Esophagus (tissue), 2 donors: ENCODE measurements at regions not wholly inside any gene's neighbourhood (a gene's known extent, or its start where the extent isn't known, plus 50 kb on each side); places are given as distances from the start of the nearest gene placed in this dataset.
"Not testable (repeated sequence)": the region's sequence is repeated elsewhere in the genome, so short reads cannot be mapped to it uniquely, and the experiment has no call there.

Source experiments
- H3K27ac ChIP-seq, 2 donors: one replicate each; pipeline ENCODE4 v1.5.1; 2013; ENCODE audit warnings: low read depth in 2 of 2, mild to moderate bottlenecking in 2 of 2, inconsistent platforms in 1 of 2, low read length in 1 of 2, moderate library complexity in 1 of 2
- H3K27me3 ChIP-seq, 2 donors: one replicate each; pipeline ENCODE4 v1.6.1; 2013; ENCODE audit warnings: low read length in 2 of 2, control low read depth in 1 of 2, mild to moderate bottlenecking in 1 of 2; ENCODE audit not compliant: insufficient read depth in 2 of 2, control insufficient read depth in 1 of 2
- H3K36me3 ChIP-seq, 2 donors: one replicate each; pipeline ENCODE4 v1.6.1; 2013; ENCODE audit warnings: low read length in 1 of 2; ENCODE audit not compliant: control insufficient read depth in 2 of 2, insufficient read depth in 2 of 2
- H3K4me1 ChIP-seq, 2 donors: one replicate each; pipeline ENCODE4 v1.6.1; 2013; ENCODE audit warnings: low read length in 1 of 2; ENCODE audit not compliant: control insufficient read depth in 2 of 2, insufficient read depth in 2 of 2
- H3K4me3 ChIP-seq, 2 donors: one replicate each; pipeline ENCODE4 v1.5.1; 2013; ENCODE audit warnings: low read length in 2 of 2, mild to moderate bottlenecking in 2 of 2, low read depth in 1 of 2, moderate library complexity in 1 of 2
- H3K9me3 ChIP-seq, 2 donors: one replicate each; pipeline ENCODE4 v1.6.1; 2013; ENCODE audit warnings: mild to moderate bottlenecking in 2 of 2, low read depth in 1 of 2, low read length in 1 of 2, moderate library complexity in 1 of 2; ENCODE audit not compliant: control insufficient read depth in 2 of 2, insufficient read depth in 1 of 2
- WGBS, 2 donors: extraction: QIAGEN DNeasy Blood & Tissue Kit; methylation state at CpG; one replicate each; pipeline ENCODE4 v1.1.7; 2013; 5-methylcytosine and 5-hydroxymethylcytosine counted together
- donor health status: healthy with polysubstance abuse.
- donor health status: Bipolar disorder and iron deficiency.

DNA sequence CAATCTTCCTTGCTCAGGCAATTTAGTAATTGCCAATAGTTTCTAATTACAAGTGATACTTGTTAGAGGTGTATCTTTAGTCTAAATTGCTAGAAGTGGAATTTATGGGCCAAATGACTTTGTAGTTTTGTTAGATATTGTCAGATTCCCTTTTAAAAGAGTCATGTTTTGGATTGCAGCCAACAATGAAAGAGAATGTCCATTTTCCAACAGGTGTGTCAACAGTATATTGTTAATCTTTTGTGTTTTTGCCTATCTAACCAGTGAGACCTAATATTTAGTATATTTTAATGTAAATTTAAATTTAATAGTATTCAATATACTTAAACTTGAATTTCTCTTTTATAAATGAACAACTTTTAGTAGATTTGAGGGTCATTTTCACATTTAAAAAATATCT lies 259.4 kb upstream of the ETAA1 start:
- Histone ChIP-seq H3K4me3 (no peak overlapping the region), H3K36me3 (no peaks in the 10 kb centered on the region), H3K9me3 (no peaks in the 10 kb centered on the region), H3K27ac (no peak overlapping the region), H3K4me1 (no peaks in the 10 kb centered on the region), H3K27me3 (no peaks in the 10 kb centered on the region)

- no peak overlapping the region for H3K4me3 ChIP-seq
- 36 to 37% methylated on average over 1 of the region's 1 CpG for WGBS, 2 donors
- no peak overlapping the region for H3K27ac ChIP-seq
- no peaks in the 10 kb centered on the region for H3K4me1 ChIP-seq
- no peaks in the 10 kb centered on the region for H3K27me3 ChIP-seq
- no peaks in the 10 kb centered on the region for H3K9me3 ChIP-seq
- no peaks in the 10 kb centered on the region for H3K36me3 ChIP-seq
Measured at GRCh38 chr2:67142071-67142470, 255.1 kb upstream of the ETAA1 start.

GRCh38 chr2:67142741-67143140 lies 254.4 kb upstream of the ETAA1 start:
- Histone ChIP-seq H3K27me3 (no peaks in the 10 kb centered on the region), H3K4me3 (no peak overlapping the region), H3K9me3 (no peaks in the 10 kb centered on the region), H3K4me1 (no peaks in the 10 kb centered on the region), H3K36me3 (no peaks in the 10 kb centered on the region), H3K27ac (no peak overlapping the region)
- WGBS, 2 donors: 85 to 86% methylated on average over 2 of the region's 2 CpGs

DNA sequence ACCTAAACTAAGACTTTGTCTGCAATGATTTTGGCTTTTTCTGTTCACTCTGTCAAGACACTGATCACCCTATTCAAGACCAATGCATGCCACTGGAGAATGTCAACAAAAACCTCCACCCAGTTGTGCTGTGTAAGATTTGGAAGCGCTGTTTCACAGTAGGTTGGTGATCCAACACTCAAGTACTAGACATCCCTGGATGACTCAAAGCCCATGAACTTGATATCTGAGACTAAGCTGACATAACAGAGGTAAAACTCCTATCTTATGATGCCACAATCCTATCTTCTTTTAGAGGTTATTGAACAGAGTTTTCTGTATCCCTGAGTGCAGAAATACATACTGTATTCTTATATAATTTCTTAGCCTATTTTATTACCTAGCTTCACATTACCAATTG lies 251.3 kb upstream of the ETAA1 start:
- H3K4me3 ChIP-seq: no peak overlapping the region
- no peaks in the 10 kb centered on the region for H3K36me3 ChIP-seq
- 92% methylated on average over 1 of the region's 1 CpG for WGBS, 2 donors
- no peaks in the 10 kb centered on the region for H3K27me3 ChIP-seq
- H3K27ac ChIP-seq: no peak overlapping the region
- H3K9me3 ChIP-seq: no peaks in the 10 kb centered on the region
- H3K4me1 ChIP-seq: no peaks in the 10 kb centered on the region

DNA sequence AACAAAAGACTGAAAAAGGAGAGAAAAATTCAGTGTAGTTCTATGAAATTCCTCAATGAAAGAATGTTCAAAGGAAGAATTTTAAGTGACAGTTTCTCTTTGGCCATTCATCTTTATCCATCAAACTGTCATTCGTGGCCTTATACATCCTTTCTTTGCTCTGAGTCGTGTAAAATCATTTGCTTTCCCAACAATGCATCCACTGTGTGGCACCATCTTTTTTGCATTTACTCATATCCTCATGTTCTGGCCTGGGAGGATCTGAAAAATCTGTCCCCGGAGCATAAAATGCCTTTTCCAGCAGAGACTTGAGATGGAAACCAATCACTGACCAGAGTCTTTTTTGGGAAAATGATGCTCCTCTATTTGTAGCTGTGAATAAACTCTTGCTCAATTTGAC lies 240.3 kb upstream of the ETAA1 start:
- Histone ChIP-seq H3K27ac (no peak overlapping the region), H3K9me3 (no peaks in the 10 kb centered on the region), H3K4me1 (no peaks in the 10 kb centered on the region), H3K36me3 (no peaks in the 10 kb centered on the region), H3K27me3 (no peaks in the 10 kb centered on the region), H3K4me3 (no peak overlapping the region)
- WGBS, 2 donors: 71 to 75% methylated on average over 3 of the region's 3 CpGs

GRCh38 chr2:67158718-67159117 lies 238.4 kb upstream of the ETAA1 start:
- no peak overlapping the region for H3K4me3 ChIP-seq
- no peaks in the 10 kb centered on the region for H3K27me3 ChIP-seq
- no peaks in the 10 kb centered on the region for H3K4me1 ChIP-seq
- H3K9me3 ChIP-seq: no peaks in the 10 kb centered on the region
- H3K27ac ChIP-seq: no peak overlapping the region
- no peaks in the 10 kb centered on the region for H3K36me3 ChIP-seq

- H3K27ac ChIP-seq: no peak overlapping the region
- WGBS, 2 donors: 66 to 70% methylated on average over 4 of the region's 4 CpGs
- no peaks in the 10 kb centered on the region for H3K9me3 ChIP-seq
- H3K4me1 ChIP-seq: no peaks in the 10 kb centered on the region
- no peaks in the 10 kb centered on the region for H3K36me3 ChIP-seq
- no peak overlapping the region for H3K4me3 ChIP-seq
- no peaks in the 10 kb centered on the region for H3K27me3 ChIP-seq
Measured at GRCh38 chr2:67159929-67160328, 237.2 kb upstream of the ETAA1 start.

- no peaks in the 10 kb centered on the region for H3K36me3 ChIP-seq
- WGBS, 2 donors: 70 to 77% methylated on average over 4 of the region's 4 CpGs
Measured at GRCh38 chr2:67164771-67165522, 232.2 kb upstream of the ETAA1 start.

GRCh38 chr2:67165523-67165990 lies 231.6 kb upstream of the ETAA1 start:
- Histone ChIP-seq H3K4me3 (no peak overlapping the region), H3K4me1 (no peaks in the 10 kb centered on the region), H3K27me3 (no peaks in the 10 kb centered on the region), H3K9me3 (no peaks in the 10 kb centered on the region), H3K27ac (no peak overlapping the region), H3K36me3 (no peaks in the 10 kb centered on the region)

More at GRCh38 chr2:67164771-67165522, 232.2 kb upstream of the ETAA1 start:
- H3K9me3 ChIP-seq: no peaks in the 10 kb centered on the region
- H3K4me1 ChIP-seq: no peaks in the 10 kb centered on the region
- H3K4me3 ChIP-seq: no peak overlapping the region
- H3K27ac ChIP-seq: no peak overlapping the region
- no peaks in the 10 kb centered on the region for H3K27me3 ChIP-seq

DNA sequence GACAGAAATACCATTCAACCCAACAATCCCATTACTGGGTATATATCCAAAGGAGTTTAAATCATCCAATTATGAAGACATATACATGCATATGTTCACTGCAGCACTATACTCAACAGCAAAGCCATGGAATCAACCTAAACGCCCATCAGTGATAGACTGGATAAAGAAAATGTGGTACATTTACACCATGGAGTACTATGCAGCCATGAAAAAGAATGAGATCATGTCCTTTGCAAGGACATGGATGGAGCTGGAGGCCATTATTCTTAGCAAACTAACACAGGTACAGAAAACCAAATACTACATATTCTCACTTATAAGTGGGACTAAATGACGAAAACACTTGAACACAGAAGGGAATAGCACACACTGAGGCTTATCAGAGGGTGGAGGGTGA lies 230.6 kb upstream of the ETAA1 start:
- 82 to 83% methylated on average over 2 of the region's 2 CpGs for WGBS, 2 donors
- not testable (repeated sequence) for H3K9me3 ChIP-seq, H3K27ac ChIP-seq, H3K4me1 ChIP-seq, H3K36me3 ChIP-seq, H3K27me3 ChIP-seq, H3K4me3 ChIP-seq
